Urinary bladder (tissue), 3 donors: ENCODE measurements at regions not wholly inside any gene's neighbourhood (a gene's known extent, or its start where the extent isn't known, plus 50 kb on each side); places are given as distances from the start of the nearest gene placed in this dataset.
A peak's percentile ranks its signal among the peaks of the same experiment; 100 is the strongest.

Experiments used
- DNase-seq: peaks from one replicate; pipeline ENCODE4 v3.0.0-alpha.2; 2015; ENCODE audit errors: extremely low spot score
- H3K27ac ChIP-seq: one replicate; pipeline ENCODE4 v1.5.1; 2013; ENCODE audit warnings: low read depth, mild to moderate bottlenecking, moderate library complexity
- H3K36me3 ChIP-seq: one replicate; pipeline ENCODE4 v1.6.1; 2013; ENCODE audit warnings: mild to moderate bottlenecking, moderate library complexity; ENCODE audit not compliant: insufficient read depth
- H3K4me1 ChIP-seq: one replicate; pipeline ENCODE4 v1.6.1; 2013; ENCODE audit warnings: mild to moderate bottlenecking, moderate library complexity; ENCODE audit not compliant: insufficient read depth
- H3K4me3 ChIP-seq: one replicate; pipeline ENCODE4 v1.5.1; 2013; ENCODE audit warnings: low read depth, low read length
- WGBS: extraction: QIAGEN DNeasy Blood & Tissue Kit; methylation state at CpG from one replicate; pipeline ENCODE4 v1.1.7; 2013; 5-methylcytosine and 5-hydroxymethylcytosine counted together
- donor health status: healthy with polysubstance abuse.
- donor health status: healthy.

GRCh38 chr1:199847021-199847420 is 180.5 kb upstream of the NR5A2 start:
- no peaks in the 10 kb centered on the region for H3K36me3 ChIP-seq
- no peak overlapping the region for H3K27ac ChIP-seq
- H3K4me1 ChIP-seq: no peaks in the 10 kb centered on the region
- DNase-seq: no peak
- no peak overlapping the region for H3K4me3 ChIP-seq
- WGBS: 90% methylated on average over 8 of the region's 8 CpGs

GRCh38 chr1:199851439-199852140 is 175.9 kb upstream of the NR5A2 start:
- no peak for DNase-seq
- Histone ChIP-seq H3K4me3 (no peak overlapping the region), H3K27ac (no peak overlapping the region), H3K4me1 (no peaks in the 10 kb centered on the region), H3K36me3 (no peaks in the 10 kb centered on the region)
- WGBS: 69% methylated on average over 2 of the region's 2 CpGs

GRCh38 chr1:199854686-199855321 is 172.7 kb upstream of the NR5A2 start:
- no peak for DNase-seq
- no peaks in the 10 kb centered on the region for H3K36me3 ChIP-seq
- H3K27ac ChIP-seq: no peak overlapping the region
- H3K4me1 ChIP-seq: no peaks in the 10 kb centered on the region
- no peak overlapping the region for H3K4me3 ChIP-seq
- 86% methylated on average over 3 of the region's 3 CpGs for WGBS

GRCh38 chr1:199855580-199855979 is 171.9 kb upstream of the NR5A2 start:
- Histone ChIP-seq H3K27ac (no peak overlapping the region), H3K4me3 (no peak overlapping the region), H3K4me1 (no peaks in the 10 kb centered on the region), H3K36me3 (no peaks in the 10 kb centered on the region)
- no peak for DNase-seq
- WGBS: 38% methylated on average over 4 of the region's 4 CpGs

GRCh38 chr1:199856216-199856780 is 171.2 kb upstream of the NR5A2 start:
- 71% methylated on average over 4 of the region's 4 CpGs for WGBS
- no peak for DNase-seq

GRCh38 chr1:199857108-199857507 is 170.4 kb upstream of the NR5A2 start:
- no peak for DNase-seq
- 51% methylated on average over 4 of the region's 4 CpGs for WGBS
- H3K36me3 ChIP-seq: no peaks in the 10 kb centered on the region
- H3K27ac ChIP-seq: no peak overlapping the region
- no peak overlapping the region for H3K4me3 ChIP-seq
- H3K4me1 ChIP-seq: no peaks in the 10 kb centered on the region

More at GRCh38 chr1:199856216-199856780, 171.2 kb upstream of the NR5A2 start:
- no peak overlapping the region for H3K4me3 ChIP-seq
- H3K36me3 ChIP-seq: no peaks in the 10 kb centered on the region
- no peak overlapping the region for H3K27ac ChIP-seq
- H3K4me1 ChIP-seq: no peaks in the 10 kb centered on the region

GRCh38 chr1:199857516-199857915 is 170.0 kb upstream of the NR5A2 start:
- no peak overlapping the region for H3K27ac ChIP-seq
- H3K4me3 ChIP-seq: no peak overlapping the region
- H3K4me1 ChIP-seq: no peaks in the 10 kb centered on the region
- H3K36me3 ChIP-seq: no peaks in the 10 kb centered on the region
- 93% methylated on average over 1 of the region's 1 CpG for WGBS
- no peak for DNase-seq

GRCh38 chr1:199858171-199858570 is 169.3 kb upstream of the NR5A2 start:
- WGBS: 72% methylated on average over 4 of the region's 4 CpGs
- Histone ChIP-seq H3K4me1 (no peaks in the 10 kb centered on the region), H3K4me3 (no peak overlapping the region), H3K27ac (no peak overlapping the region), H3K36me3 (no peaks in the 10 kb centered on the region)
- DNase-seq: no peak

GRCh38 chr1:199858856-199859255 is 168.7 kb upstream of the NR5A2 start:
- Histone ChIP-seq H3K27ac (no peak overlapping the region), H3K4me3 (no peak overlapping the region), H3K36me3 (no peaks in the 10 kb centered on the region), H3K4me1 (no peaks in the 10 kb centered on the region)
- DNase-seq: no peak
- 88% methylated on average over 1 of the region's 1 CpG for WGBS

- peak; percentile 2 for DNase-seq
- Histone ChIP-seq H3K4me1 (no peaks in the 10 kb centered on the region), H3K27ac (no peak overlapping the region), H3K4me3 (no peak overlapping the region), H3K36me3 (no peaks in the 10 kb centered on the region)
- WGBS: 36% methylated on average over 3 of the region's 3 CpGs
These were observed 168.0 kb upstream of the NR5A2 start for GRCh38 chr1:199859491-199859933.

GRCh38 chr1:199861020-199861795 is 166.3 kb upstream of the NR5A2 start:
- H3K36me3 ChIP-seq: no peaks in the 10 kb centered on the region

GRCh38 chr1:199862047-199862446 is 165.5 kb upstream of the NR5A2 start:
- WGBS: 81% methylated on average over 2 of the region's 2 CpGs
- DNase-seq: no peak
- no peak overlapping the region for H3K27ac ChIP-seq
- no peak overlapping the region for H3K4me3 ChIP-seq
- no peaks in the 10 kb centered on the region for H3K36me3 ChIP-seq
- H3K4me1 ChIP-seq: no peaks in the 10 kb centered on the region

More at GRCh38 chr1:199861020-199861795, 166.3 kb upstream of the NR5A2 start:
- no peak overlapping the region for H3K27ac ChIP-seq
- 85% methylated on average over 3 of the region's 3 CpGs for WGBS
- no peak for DNase-seq
- H3K4me3 ChIP-seq: no peak overlapping the region
- no peaks in the 10 kb centered on the region for H3K4me1 ChIP-seq

- Histone ChIP-seq H3K36me3 (no peaks in the 10 kb centered on the region), H3K4me1 (no peaks in the 10 kb centered on the region), H3K4me3 (no peak overlapping the region), H3K27ac (no peak overlapping the region)
- 55% methylated on average over 5 of the region's 5 CpGs for WGBS
- DNase-seq: no peak
These were observed 161.3 kb upstream of the NR5A2 start for GRCh38 chr1:199866210-199866617.
